Mucosa of descending colon (tissue), 3 donors: ENCODE measurements at regions not wholly inside any gene's neighbourhood (a gene's known extent, or its start where the extent isn't known, plus 50 kb on each side); places are given as distances from the start of the nearest gene placed in this dataset.
"Not testable (repeated sequence)": the region's sequence is repeated elsewhere in the genome, so short reads cannot be mapped to it uniquely, and the experiment has no call there.

Experiments used
- ATAC-seq: fragments of 200-7000 bp; cut with Tn5 transposase; one replicate; pipeline ENCODE4 v1.9.1; 2020; ENCODE audit warnings: mild to moderate bottlenecking, moderate library complexity
- DNase-seq, 3 donors: peaks; one replicate each; pipeline ENCODE4 v3.0.0-alpha.2; 2020
- H3K36me3 ChIP-seq: fragments of 200-600 bp; one replicate; pipeline ENCODE4 v1.8.0; 2021; ENCODE audit warnings: low read depth, mild to moderate bottlenecking
- H3K4me1 ChIP-seq: fragments of 200-600 bp; one replicate; pipeline ENCODE4 v1.8.0; 2021; ENCODE audit warnings: low read depth, mild to moderate bottlenecking
- H3K4me3 ChIP-seq: fragments of 200-600 bp; one replicate; pipeline ENCODE4 v1.8.0; 2021; ENCODE audit warnings: mild to moderate bottlenecking
- H3K9me3 ChIP-seq: fragments of 200-600 bp; one replicate; pipeline ENCODE4 v1.8.0; 2021; ENCODE audit warnings: mild to moderate bottlenecking
- intact Hi-C, 2 donors: fragments of 100-400 bp; cut with DNase I in 1 of 2; cut with micrococcal nuclease in 1 of 2; formaldehyde crosslinking; loops; one replicate each; pipeline versions ENCODE4 v1.11.0 to v1.11.1; 2022; cut with DNase I, micrococcal nuclease
- TF ChIP-seq, protein P1 (sequence below): fragments of 200-600 bp; IDR thresholded peaks from one replicate; pipeline ENCODE4 v1.8.0; 2022; ENCODE audit warnings: antibody characterized with exemption, mild to moderate bottlenecking
- donor health status: DM: no; HTN: no; CAD: no; lungs with moderate emphysema.
- donor health status: DM: no; HTN: no; CAD: no.
- donor health status: DM: no; HTN: yes; CAD: no.

DNA sequence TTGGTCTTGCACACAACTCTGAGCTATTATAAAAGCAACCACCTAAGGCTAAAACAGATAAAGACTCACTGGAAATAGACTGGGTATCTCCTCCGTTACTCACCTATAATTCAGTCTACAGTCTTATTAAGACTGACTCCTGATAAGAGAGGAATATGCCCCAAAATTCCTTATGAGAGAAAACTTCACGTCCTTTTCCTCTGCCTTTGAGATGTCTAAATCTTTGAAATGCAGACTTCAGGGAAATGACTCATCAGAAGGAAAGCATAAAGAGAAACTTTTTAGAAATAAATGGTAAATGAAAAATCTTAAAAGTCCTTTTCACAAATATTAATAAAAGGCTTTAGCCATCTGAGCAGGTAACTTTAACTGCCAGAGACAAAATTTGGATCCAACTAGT is 187.5 kb upstream of the RTL1 start:
- Histone ChIP-seq H3K9me3 (no peaks in the 10 kb centered on the region), H3K36me3 (no peaks in the 10 kb centered on the region), H3K4me3 (no peak overlapping the region), H3K4me1 (no peaks in the 10 kb centered on the region)
- intact Hi-C loops: no loop called here
- ATAC-seq (no peak), DNase-seq (no peak)
- TF ChIP-seq, protein P1, sequence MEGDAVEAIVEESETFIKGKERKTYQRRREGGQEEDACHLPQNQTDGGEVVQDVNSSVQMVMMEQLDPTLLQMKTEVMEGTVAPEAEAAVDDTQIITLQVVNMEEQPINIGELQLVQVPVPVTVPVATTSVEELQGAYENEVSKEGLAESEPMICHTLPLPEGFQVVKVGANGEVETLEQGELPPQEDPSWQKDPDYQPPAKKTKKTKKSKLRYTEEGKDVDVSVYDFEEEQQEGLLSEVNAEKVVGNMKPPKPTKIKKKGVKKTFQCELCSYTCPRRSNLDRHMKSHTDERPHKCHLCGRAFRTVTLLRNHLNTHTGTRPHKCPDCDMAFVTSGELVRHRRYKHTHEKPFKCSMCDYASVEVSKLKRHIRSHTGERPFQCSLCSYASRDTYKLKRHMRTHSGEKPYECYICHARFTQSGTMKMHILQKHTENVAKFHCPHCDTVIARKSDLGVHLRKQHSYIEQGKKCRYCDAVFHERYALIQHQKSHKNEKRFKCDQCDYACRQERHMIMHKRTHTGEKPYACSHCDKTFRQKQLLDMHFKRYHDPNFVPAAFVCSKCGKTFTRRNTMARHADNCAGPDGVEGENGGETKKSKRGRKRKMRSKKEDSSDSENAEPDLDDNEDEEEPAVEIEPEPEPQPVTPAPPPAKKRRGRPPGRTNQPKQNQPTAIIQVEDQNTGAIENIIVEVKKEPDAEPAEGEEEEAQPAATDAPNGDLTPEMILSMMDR: no peak

DNA sequence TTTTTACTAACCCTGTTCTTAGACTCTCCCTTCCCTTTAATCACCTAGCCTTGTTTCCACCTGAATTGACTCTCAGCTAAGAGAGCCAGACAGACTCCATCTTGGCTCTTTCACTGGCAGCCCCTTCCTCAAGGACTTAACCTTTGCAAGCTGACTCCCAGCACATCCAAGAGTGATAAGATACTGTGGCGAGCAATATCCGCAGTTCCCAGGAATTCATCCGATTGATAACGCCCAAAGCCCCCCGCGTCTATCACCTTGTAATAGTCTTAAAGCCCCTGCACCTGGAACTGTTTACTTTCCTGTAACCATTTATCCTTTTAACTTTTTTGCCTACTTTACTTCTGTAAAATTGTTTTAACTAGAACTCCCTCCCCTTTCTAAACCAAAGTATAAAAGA is 191.4 kb upstream of the RTL1 start:
- H3K4me3 ChIP-seq, ATAC-seq, H3K4me1 ChIP-seq, intact Hi-C loops, DNase-seq, H3K36me3 ChIP-seq, H3K9me3 ChIP-seq: not testable (repeated sequence)

DNA sequence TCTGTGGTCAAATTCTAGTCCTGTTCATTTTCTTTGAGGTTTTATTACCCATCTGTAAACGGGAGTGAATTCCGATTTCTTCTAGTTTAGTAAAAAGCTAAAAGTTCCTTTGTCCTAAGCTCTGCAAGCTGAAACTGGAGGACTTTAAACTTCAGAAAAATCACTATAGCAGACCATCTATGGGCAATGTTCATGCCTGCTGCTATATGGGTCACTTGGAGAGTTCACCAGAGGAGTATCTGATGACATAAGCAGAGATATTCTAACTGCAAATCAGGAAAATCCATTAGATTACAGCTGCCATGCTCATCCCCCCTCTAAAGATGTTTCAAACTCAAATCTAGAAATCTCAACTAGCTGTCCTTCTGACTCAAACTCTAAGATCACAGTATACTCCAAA is 193.0 kb upstream of the RTL1 start:
- ATAC-seq (no peak), DNase-seq (no peak)
- TF ChIP-seq, protein P1: no peak
- no peaks in the 10 kb centered on the region for H3K4me1 ChIP-seq
- no peaks in the 10 kb centered on the region for H3K9me3 ChIP-seq
- H3K4me3 ChIP-seq: no peak overlapping the region
- intact Hi-C loops: no loop called here
- no peaks in the 10 kb centered on the region for H3K36me3 ChIP-seq

DNA sequence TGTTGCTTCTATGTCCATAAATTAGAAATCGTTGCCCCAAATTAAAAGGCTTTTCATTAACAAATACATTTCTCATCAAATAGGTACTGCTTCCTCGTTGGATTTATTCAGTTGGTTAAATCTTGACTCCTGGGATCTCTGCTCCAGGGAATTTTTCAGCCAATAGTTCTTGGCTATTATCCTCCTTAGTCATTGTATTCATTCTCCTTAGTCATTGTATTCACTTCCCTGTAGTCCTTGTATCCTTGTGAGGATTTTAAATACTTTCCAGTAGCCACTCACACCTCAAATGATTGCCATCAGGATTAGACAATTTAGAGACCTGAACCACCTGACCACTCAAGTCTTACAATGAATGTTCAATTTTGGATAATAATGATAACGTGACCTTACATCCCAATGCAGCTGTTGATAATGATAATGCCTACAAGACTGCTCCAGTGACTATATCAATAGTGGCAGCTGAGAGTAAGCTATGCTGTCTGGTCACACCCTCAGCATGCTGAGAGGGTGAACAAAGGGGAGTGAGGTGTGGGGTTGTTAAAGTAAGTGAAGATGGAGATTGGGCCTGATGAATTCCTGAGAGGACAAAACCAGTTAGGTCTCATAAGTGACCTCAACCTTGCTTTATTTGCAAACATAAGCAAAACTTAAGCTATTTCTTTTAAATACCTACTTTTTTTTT is 193.7 kb upstream of the RTL1 start:
- no peaks in the 10 kb centered on the region for H3K9me3 ChIP-seq
- H3K36me3 ChIP-seq: no peaks in the 10 kb centered on the region
- DNase-seq (no peak), ATAC-seq (no peak)
- no peaks in the 10 kb centered on the region for H3K4me1 ChIP-seq
- intact Hi-C loops: no loop called here
- TF ChIP-seq, protein P1: no peak
- H3K4me3 ChIP-seq: no peak overlapping the region

DNA sequence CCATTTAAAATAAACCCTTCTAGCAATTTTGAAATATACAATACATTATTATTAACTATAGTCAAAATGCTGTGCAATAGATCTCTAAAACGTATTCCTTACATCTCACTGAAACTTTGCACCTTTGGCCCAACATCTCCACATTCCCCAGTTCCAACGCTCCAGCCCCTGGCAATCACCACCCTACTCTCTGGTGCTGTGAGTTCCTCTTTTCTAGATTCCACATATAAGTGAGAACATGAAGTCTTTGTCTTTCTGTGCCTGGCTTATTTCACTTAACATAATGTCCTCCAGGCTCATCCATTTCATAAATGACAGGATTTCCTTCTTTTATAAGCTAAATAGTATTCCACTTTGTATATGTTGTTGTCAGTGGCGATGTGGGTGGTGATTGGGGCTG is 194.7 kb upstream of the RTL1 start:
- ATAC-seq (no peak), DNase-seq (no peak)
- intact Hi-C loops: no loop called here
- TF ChIP-seq, protein P1: no peak
- H3K4me1 ChIP-seq: no peaks in the 10 kb centered on the region
- H3K9me3 ChIP-seq: no peaks in the 10 kb centered on the region
- no peaks in the 10 kb centered on the region for H3K36me3 ChIP-seq
- no peak overlapping the region for H3K4me3 ChIP-seq

DNA sequence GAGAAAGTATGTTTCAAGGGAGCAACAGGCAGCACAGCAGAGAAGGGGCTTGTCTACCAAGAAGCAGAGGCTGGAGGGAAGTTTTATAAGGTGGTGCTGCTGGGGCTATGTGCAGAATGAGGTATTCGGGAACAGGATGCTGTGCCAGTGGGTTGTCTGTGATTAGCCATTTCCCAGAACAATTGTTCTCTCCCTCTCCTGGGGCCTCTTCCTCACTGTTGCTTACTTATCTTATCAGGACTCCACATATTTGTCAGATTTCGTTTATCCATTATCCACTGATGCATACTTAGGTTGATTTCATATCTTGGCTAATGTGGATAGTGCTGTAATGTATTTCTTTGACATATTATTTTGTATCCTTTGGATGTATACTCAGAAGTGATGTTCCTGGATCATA is 195.1 kb upstream of the RTL1 start:
- ATAC-seq: no peak
- DNase-seq: no peak
- intact Hi-C loops: no loop called here
- no peaks in the 10 kb centered on the region for H3K4me1 ChIP-seq
- TF ChIP-seq, protein P1: no peak
- H3K36me3 ChIP-seq: no peaks in the 10 kb centered on the region
- no peaks in the 10 kb centered on the region for H3K9me3 ChIP-seq
- H3K4me3 ChIP-seq: no peak overlapping the region
